ENCODE measurements at regions not wholly inside any gene's neighbourhood (a gene's known extent, or its start where the extent isn't known, plus 50 kb on each side); places are given as distances from the start of the nearest gene placed in this dataset.

GRCh38 chr2:204225671-204226073, 289.1 kb downstream of the ICOS start:
- no peak for DNase-seq (ENCODE audit: low read depth in 2 of 3, low spot score in 2 of 3)

GRCh38 chr2:204226305-204226880, 289.8 kb downstream of the ICOS start:
- no peak for DNase-seq (ENCODE audit: low read depth in 2 of 3, low spot score in 2 of 3)

GRCh38 chr2:204228169-204228886, 291.8 kb downstream of the ICOS start:
- no peak for DNase-seq (ENCODE audit: low read depth in 2 of 3, low spot score in 2 of 3)

DNA sequence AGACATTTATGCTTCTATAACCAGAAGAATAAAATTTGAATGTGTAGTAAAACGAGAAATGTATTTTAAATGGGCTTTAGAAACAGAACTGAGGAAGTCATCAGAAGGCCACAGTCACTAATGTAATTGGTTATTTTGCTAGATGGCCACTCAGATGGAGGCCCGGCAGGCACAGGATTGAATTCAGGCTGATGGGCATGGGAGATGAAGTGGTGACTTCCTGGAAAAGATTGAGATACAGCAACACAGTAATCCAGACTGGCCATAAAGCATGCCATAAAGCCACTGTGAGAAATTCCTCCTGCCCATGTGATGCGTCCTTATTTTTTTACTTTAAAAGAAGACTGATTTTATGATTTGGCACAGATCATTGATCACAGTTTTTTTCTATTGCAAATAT, 297.7 kb downstream of the ICOS start:
- no peak for DNase-seq (ENCODE audit: low read depth in 2 of 3, low spot score in 2 of 3)

GRCh38 chr2:204234879-204235278, 298.3 kb downstream of the ICOS start:
- DNase-seq (ENCODE audit: low read depth in 2 of 3, low spot score in 2 of 3): no peak

GRCh38 chr2:204237416-204237815, 300.9 kb downstream of the ICOS start:
- DNase-seq (ENCODE audit: low read depth in 2 of 3, low spot score in 2 of 3): no peak

DNA sequence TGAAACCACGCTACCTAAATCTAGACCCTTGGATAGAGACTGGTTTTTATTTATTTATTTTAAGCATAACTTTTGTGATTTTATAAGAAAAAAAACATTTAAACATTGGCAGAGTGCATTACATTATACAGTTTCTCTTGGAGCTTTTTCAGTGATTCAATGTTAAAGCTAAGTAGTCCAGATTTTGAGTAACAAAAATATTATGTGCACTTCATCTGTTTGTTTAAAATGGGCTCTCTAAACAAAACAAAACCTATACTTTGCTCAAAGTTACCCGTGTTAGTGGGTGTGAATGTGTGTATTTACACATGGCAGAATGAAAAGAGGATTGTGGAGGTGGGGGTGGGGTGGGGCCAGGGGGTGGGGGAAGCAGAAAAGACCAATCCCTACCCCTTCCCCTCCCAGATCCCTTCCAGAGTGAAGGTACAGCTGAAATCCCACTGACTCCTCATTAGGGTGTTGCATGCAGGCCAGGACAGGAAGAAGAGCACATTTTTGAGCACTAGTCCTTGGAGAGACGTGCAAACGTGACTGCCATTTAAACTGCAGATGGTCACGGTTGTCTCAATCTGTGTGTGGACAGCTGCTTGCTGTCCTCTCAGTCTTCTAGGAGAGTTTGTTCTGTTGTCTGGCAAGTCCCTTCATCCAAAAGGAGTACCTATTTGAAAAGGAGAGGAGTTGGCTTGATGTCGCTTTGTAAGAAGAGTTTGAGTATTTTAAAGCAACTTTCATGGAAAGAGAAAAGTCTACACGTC, 303.0 kb downstream of the ICOS start:
- DNase-seq (ENCODE audit: low read depth in 2 of 3, low spot score in 2 of 3): no peak

- no peak for DNase-seq (ENCODE audit: low read depth in 2 of 3, low spot score in 2 of 3)
These were observed 304.3 kb upstream of the PARD3B start for GRCh38 chr2:204240961-204241360.

DNA sequence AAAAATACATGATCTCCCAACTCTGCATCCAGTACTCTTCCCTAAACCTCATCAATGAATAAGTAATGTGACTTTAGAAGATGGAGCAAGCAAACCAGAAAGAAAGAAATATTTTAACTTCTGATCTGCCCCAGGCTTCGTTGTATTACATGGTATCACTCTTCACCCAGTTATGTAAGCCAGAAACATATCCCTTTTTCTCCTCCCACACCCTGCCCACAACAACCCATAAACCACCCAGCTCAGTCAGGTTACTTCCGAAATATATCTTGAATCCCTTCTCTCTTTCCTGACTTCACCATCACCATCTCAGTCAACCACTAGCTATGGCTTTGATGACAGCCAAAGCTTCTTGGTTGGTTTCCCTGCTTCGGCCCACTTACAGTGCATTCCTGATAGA, 295.8 kb upstream of the PARD3B start:
- no peak for DNase-seq (ENCODE audit: low read depth in 2 of 3, low spot score in 2 of 3)

DNA sequence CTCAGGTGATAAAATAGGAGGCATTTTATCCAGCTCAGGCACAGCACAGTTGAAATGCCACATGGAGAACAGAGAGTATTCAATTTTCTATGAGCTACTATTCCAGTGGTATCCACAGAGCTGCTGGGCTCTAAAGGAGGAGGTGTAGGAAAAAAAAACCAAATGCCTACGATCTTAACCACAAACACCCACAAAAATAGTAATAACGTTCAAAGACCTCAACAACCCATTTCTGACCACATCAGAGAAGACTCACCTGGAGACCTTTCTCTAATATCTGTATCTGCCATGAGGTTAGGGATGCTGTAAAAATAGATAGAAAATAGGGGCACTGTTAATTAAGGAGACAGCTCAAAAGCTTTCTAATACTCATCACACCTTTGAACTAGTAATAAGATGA, 294.6 kb upstream of the PARD3B start:
- no peak for DNase-seq (ENCODE audit: low read depth in 2 of 3, low spot score in 2 of 3)

- DNase-seq (ENCODE audit: low read depth in 2 of 3, low spot score in 2 of 3): no peak
These were observed 293.9 kb upstream of the PARD3B start for GRCh38 chr2:204251158-204251997.

DNA sequence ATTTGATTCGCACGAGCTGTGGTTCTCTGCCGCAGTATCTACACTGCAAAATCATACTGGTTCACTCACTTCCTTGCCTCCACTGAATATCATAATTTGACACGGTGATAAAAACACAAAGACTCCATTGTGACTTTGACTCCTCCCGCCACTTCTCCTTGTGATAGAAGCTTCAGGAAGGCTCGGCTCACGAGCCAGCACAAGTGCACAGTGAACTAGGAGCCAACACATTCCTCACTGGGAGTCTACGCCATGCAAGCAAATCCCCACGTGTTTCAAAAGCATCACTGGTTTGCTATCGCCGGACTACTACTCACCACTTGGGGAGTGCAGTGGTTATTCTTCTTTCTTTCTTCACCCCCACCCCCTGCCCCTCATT, 293.3 kb upstream of the PARD3B start:
- no peak for DNase-seq (ENCODE audit: low read depth in 2 of 3, low spot score in 2 of 3)

- no peak for DNase-seq (ENCODE audit: low read depth in 2 of 3, low spot score in 2 of 3)
These were observed 290.2 kb upstream of the PARD3B start for GRCh38 chr2:204255071-204255470.

- no peak for DNase-seq (ENCODE audit: low read depth in 2 of 3, low spot score in 2 of 3)
These were observed 289.7 kb upstream of the PARD3B start for GRCh38 chr2:204255526-204255925.

DNA sequence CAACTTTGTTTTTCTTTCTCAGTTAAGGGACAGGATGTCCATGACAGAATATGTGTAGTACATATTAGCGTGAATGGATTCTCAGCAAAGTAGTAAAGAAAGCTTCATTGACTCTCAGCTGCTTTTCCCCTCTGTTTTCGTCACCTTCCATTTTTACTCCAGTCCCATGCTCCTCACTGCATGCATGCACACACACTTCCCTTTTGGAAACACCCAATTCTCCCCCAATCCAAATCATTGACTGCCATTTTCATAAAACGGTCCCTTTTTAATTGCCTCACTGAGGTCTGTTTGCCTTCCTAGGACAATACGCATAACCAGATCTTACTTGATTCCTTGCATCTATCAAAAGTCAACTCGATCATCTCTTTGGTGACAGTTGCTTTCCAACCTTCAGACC, 287.5 kb upstream of the PARD3B start:
- DNase-seq (ENCODE audit: low read depth in 2 of 3, low spot score in 2 of 3): no peak

- no peak for DNase-seq (ENCODE audit: low read depth in 2 of 3, low spot score in 2 of 3)
These were observed 286.4 kb upstream of the PARD3B start for GRCh38 chr2:204258890-204259289.

- no peak for DNase-seq (ENCODE audit: low read depth in 2 of 3, low spot score in 2 of 3)
These were observed 285.0 kb upstream of the PARD3B start for GRCh38 chr2:204260162-204260877.

DNA sequence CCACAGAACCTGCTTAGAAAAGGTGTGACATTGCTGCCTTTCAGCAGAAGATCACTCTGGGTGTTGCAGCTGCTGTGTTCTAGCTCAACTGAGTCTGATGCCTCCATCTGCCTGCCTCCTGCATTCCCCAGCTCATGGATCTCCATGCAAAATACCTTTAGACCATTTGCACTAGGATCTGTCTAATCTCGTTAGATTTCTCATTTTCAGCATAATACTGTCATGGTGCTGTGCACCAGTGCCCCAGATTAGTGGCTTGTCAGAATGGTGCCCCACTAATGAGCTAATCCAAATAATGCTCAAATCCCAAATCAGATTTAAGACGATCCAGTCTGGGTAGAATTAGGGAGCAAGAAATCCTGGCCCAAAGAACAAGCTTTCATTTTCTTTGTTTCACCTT, 284.4 kb upstream of the PARD3B start:
- no peak for DNase-seq (ENCODE audit: low read depth in 2 of 3, low spot score in 2 of 3)

GRCh38 chr2:204261846-204262245, 283.4 kb upstream of the PARD3B start:
- no peak for DNase-seq (ENCODE audit: low read depth in 2 of 3, low spot score in 2 of 3)

DNA sequence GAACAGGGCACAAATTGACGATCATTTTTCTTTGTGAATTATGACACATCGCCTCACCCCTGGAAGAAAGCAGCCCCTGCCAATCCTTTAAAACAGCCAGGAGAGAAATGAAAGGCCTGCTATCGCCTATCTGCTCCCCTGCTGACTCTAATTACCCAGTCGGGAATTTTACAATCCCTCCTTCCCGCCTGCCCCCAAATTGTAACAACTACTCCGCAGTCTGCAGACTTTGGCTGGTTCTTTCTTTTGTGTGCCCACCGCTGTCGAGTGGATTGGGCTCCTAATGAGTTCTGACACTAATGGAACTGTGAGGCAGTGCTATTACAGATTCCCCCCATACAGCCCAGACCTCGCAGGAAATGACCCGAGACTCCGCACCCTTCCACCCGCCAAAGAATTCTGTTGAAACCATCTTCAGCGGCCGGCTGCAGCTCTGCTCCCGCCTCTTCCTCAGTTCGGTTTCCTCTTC, 281.2 kb upstream of the PARD3B start:
- DNase-seq (ENCODE audit: low read depth in 2 of 3, low spot score in 2 of 3): no peak

DNA sequence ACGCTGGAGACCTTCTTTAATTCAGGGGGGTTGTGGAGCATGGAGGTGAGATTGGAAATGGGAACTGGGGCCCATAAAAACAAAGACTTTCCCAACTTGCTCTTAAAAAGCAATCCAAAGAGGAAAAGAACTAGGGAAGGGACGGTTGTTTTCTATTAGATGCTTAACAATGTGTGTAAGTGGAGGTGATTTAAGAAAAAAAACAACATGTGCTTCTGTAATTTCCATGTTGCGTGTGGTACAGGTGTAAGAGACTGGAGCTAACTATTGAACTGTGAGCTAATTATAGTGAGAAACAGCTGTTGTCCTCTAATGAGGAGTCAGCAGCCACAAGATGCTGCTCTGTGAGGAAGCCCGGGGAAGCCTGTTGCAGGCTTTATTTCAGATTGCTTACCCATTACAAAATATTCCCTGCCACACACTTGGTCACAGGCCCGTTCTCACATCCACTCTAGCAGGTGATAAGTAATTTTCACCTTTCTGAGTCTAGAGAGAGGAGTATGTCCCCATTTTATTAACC, 280.6 kb upstream of the PARD3B start:
- no peak for DNase-seq (ENCODE audit: low read depth in 2 of 3, low spot score in 2 of 3)

All from activated CD8-positive, alpha-beta memory T cell treated with anti-CD3 and anti-CD28 coated beads for 48 hours (primary cell).